HCT116 (cell line): ENCODE measurements at regions not wholly inside any gene's neighbourhood (a gene's known extent, or its start where the extent isn't known, plus 50 kb on each side); places are given as distances from the start of the nearest gene placed in this dataset.

Experiments used
- ATF3 ChIP-seq: IDR thresholded peaks from 2 replicates; pipeline ENCODE4 v1.6.1; 2012
- POLR2AphosphoS5 ChIP-seq: IDR thresholded peaks from 2 replicates; pipeline ENCODE4 v1.6.1; 2011; ENCODE audit warnings: mild to moderate bottlenecking, low read depth, low read length, moderate library complexity
- RAD21 ChIP-seq: IDR thresholded peaks from 2 replicates; pipeline ENCODE4 v1.6.1; 2012; ENCODE audit warnings: low read depth, mild to moderate bottlenecking
- REST ChIP-seq: IDR thresholded peaks from 2 replicates; pipeline ENCODE4 v1.6.1; 2012; ENCODE audit warnings: low read depth
- SIN3A ChIP-seq: IDR thresholded peaks from 2 replicates; pipeline ENCODE4 v1.6.1; 2012; ENCODE audit warnings: low read depth
- ZFX ChIP-seq: fragments of 450-650 bp; IDR thresholded peaks from 2 replicates; pipeline ENCODE4 v1.6.1; 2017
- TF ChIP-seq, protein P1 (sequence below), 3 experiments: fragments of 200-600 bp in 1 of 3; sonication (generic) in 1 of 3; IDR thresholded peaks in 2 of 3; conservative IDR thresholded peaks in 1 of 3; 2 replicates each; pipeline ENCODE4 v1.5.1; 2012 to 2017; ENCODE audit warnings: low read depth in 2 of 3, low read length in 2 of 3, antibody characterized with exemption in 1 of 3, borderline replicate concordance in 1 of 3, control low read depth in 1 of 3, mild to moderate bottlenecking in 1 of 3, mixed read lengths in 1 of 3, mixed run types in 1 of 3, moderate library complexity in 1 of 3; ENCODE audit not compliant: insufficient read depth in 1 of 3

DNA sequence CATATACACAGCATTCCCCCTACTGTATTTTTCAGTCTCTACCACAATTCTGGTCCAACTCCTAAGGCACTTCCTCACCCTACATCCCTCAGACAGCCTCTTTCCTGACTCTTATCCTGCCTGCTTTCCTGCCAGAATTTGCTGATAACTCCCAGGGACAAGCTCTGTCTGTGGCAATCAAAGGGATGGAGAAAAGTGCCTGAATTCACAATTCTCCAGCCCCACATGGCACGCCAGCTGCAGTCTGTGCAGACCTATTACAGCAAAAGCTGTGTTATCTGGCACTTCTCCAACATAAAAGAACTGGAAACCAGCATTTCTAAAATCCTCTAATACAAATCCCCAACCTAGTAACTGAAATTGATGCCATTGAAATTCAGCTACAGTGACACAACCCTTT, 404.8 kb downstream of the KLHL13 start:
- TF ChIP-seq, protein P1, sequence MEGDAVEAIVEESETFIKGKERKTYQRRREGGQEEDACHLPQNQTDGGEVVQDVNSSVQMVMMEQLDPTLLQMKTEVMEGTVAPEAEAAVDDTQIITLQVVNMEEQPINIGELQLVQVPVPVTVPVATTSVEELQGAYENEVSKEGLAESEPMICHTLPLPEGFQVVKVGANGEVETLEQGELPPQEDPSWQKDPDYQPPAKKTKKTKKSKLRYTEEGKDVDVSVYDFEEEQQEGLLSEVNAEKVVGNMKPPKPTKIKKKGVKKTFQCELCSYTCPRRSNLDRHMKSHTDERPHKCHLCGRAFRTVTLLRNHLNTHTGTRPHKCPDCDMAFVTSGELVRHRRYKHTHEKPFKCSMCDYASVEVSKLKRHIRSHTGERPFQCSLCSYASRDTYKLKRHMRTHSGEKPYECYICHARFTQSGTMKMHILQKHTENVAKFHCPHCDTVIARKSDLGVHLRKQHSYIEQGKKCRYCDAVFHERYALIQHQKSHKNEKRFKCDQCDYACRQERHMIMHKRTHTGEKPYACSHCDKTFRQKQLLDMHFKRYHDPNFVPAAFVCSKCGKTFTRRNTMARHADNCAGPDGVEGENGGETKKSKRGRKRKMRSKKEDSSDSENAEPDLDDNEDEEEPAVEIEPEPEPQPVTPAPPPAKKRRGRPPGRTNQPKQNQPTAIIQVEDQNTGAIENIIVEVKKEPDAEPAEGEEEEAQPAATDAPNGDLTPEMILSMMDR (IDR thresholded peaks at IDR 0.05 in 2 of 3, conservative IDR thresholded peaks at IDR 0.05 in 1 of 3; ENCODE audit: borderline replicate concordance in 1 of 3, insufficient read depth in 1 of 3, low read depth in 2 of 3, low read length in 2 of 3), result no peak
- TF ChIP-seq POLR2AphosphoS5 (no peak), ATF3 (no peak), SIN3A (no peak), REST (no peak), ZFX (no peak), RAD21 (no peak)
